ENCODE measurements at regions not wholly inside any gene's neighbourhood (a gene's known extent, or its start where the extent isn't known, plus 50 kb on each side); places are given as distances from the start of the nearest gene placed in this dataset.

DNA sequence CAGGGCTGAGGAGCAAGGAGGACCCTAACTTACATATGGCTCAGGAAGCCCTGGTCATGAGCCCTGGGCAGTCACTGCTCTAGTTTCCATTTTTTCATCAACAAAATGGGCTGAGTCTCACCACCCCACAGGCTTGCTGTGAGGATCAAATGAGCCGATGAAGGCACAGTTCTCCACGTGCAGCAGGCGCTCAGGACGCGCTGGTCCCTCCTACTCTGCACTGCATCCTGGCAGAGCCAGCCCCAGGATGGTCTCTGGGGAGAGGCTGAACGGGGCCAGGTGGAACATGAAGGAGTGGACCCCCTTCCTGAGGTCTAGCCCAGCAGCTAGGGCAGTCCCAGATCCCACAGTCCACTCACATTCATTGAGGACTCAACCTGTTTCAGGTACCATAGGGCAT is 349.3 kb downstream of the PTPRU start:
- no peaks in the 10 kb centered on the region for H3K4me1 ChIP-seq
- 65 to 80% methylated on average over 6 of the region's 6 CpGs for WGBS, 2 donors
- H3K9me3 ChIP-seq: no peaks in the 10 kb centered on the region
- TF ChIP-seq, protein P1, sequence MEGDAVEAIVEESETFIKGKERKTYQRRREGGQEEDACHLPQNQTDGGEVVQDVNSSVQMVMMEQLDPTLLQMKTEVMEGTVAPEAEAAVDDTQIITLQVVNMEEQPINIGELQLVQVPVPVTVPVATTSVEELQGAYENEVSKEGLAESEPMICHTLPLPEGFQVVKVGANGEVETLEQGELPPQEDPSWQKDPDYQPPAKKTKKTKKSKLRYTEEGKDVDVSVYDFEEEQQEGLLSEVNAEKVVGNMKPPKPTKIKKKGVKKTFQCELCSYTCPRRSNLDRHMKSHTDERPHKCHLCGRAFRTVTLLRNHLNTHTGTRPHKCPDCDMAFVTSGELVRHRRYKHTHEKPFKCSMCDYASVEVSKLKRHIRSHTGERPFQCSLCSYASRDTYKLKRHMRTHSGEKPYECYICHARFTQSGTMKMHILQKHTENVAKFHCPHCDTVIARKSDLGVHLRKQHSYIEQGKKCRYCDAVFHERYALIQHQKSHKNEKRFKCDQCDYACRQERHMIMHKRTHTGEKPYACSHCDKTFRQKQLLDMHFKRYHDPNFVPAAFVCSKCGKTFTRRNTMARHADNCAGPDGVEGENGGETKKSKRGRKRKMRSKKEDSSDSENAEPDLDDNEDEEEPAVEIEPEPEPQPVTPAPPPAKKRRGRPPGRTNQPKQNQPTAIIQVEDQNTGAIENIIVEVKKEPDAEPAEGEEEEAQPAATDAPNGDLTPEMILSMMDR (IDR thresholded peaks at IDR 0.05): no peak
- no peak overlapping the region for H3K27ac ChIP-seq
- no peak overlapping the region for H3K4me3 ChIP-seq
- H3K27me3 ChIP-seq: no peaks in the 10 kb centered on the region
- H3K36me3 ChIP-seq: no peaks in the 10 kb centered on the region
- DNase-seq (ENCODE audit: low spot score in 2 of 2): no peak

GRCh38 chr1:29585201-29585600 is 348.9 kb downstream of the PTPRU start:
- WGBS, 2 donors: 73 to 79% methylated on average over 5 to 6 of the region's 7 CpGs
- H3K27me3 ChIP-seq: no peaks in the 10 kb centered on the region
- no peak overlapping the region for H3K4me3 ChIP-seq

DNA sequence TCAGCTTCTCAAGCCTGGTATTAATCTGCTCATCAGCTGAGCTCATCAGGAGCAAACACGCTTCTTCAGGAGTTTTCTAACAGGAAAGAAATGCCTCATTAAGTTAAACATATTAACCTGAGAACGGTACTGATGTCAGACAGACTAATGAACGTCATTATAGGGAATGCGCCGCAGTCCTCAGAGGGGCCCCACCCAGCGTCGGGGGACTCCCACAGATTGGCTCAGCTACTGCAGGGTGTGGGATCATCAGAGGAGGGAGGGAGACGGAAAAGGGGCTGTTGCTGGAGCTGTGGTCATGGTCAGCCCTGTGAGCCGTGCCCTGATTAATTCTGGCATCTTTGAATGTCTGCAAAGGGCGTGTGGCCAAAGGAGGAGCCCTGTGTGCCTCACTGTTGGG is 348.5 kb downstream of the PTPRU start:
- Histone ChIP-seq H3K9me3 (no peaks in the 10 kb centered on the region), H3K27ac (no peak overlapping the region), H3K4me3 (no peak overlapping the region), H3K27me3 (no peaks in the 10 kb centered on the region), H3K4me1 (no peaks in the 10 kb centered on the region), H3K36me3 (no peaks in the 10 kb centered on the region)
- WGBS, 2 donors: 49 to 51% methylated on average over 10 of the region's 10 CpGs
- TF ChIP-seq, protein P1 (IDR thresholded peaks at IDR 0.05): no peak
- TF ChIP-seq POLR2A (IDR thresholded peaks at IDR 0.05) (no peak), EP300 (IDR thresholded peaks at IDR 0.05) (no peak)
- DNase-seq (ENCODE audit: low spot score in 2 of 2): no peak

More at GRCh38 chr1:29585201-29585600, 348.9 kb downstream of the PTPRU start:
- H3K27ac ChIP-seq: no peak overlapping the region
- no peaks in the 10 kb centered on the region for H3K4me1 ChIP-seq
- no peak for DNase-seq (ENCODE audit: low spot score in 2 of 2)
- no peaks in the 10 kb centered on the region for H3K9me3 ChIP-seq
- TF ChIP-seq, protein P1 (IDR thresholded peaks at IDR 0.05): no peak
- TF ChIP-seq POLR2A (IDR thresholded peaks at IDR 0.05) (no peak), EP300 (IDR thresholded peaks at IDR 0.05) (no peak)
- no peaks in the 10 kb centered on the region for H3K36me3 ChIP-seq

DNA sequence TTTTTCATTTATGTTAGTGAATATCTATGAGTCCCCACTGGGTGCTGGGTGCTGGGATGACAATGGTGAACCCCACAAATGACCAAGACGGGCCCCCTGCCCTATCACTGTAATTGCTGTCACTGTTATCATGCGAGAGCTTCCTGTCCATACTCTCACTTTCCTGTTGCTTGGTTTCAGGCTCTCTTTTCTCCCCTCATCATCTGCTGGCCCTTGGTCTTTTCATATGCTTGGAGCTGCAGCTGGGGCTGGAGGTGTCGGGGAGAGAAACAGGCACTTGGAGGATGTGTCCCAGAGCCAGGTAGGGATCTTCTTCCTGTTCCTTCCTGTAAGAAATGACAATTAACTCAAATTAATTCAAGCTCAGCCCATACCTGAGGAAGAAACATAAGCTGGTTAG is 348.0 kb downstream of the PTPRU start:
- Histone ChIP-seq H3K27ac (no peak overlapping the region), H3K4me3 (no peak overlapping the region), H3K9me3 (no peaks in the 10 kb centered on the region), H3K4me1 (no peaks in the 10 kb centered on the region), H3K27me3 (no peaks in the 10 kb centered on the region), H3K36me3 (no peaks in the 10 kb centered on the region)
- TF ChIP-seq EP300 (IDR thresholded peaks at IDR 0.05) (no peak), POLR2A (IDR thresholded peaks at IDR 0.05) (no peak)
- TF ChIP-seq, protein P1 (IDR thresholded peaks at IDR 0.05): no peak
- no peak for DNase-seq (ENCODE audit: low spot score in 2 of 2)
- 59 to 72% methylated on average over 3 of the region's 3 CpGs for WGBS, 2 donors

GRCh38 chr1:29583727-29584126 is 347.4 kb downstream of the PTPRU start:
- Histone ChIP-seq H3K4me1 (no peaks in the 10 kb centered on the region), H3K36me3 (no peaks in the 10 kb centered on the region), H3K4me3 (no peak overlapping the region), H3K27me3 (no peaks in the 10 kb centered on the region), H3K27ac (no peak overlapping the region), H3K9me3 (no peaks in the 10 kb centered on the region)
- DNase-seq (ENCODE audit: low spot score in 2 of 2): no peak
- TF ChIP-seq, protein P1 (IDR thresholded peaks at IDR 0.05): no peak
- TF ChIP-seq EP300 (IDR thresholded peaks at IDR 0.05): no peak
- no peak for TF ChIP-seq POLR2A (IDR thresholded peaks at IDR 0.05)
- 41 to 74% methylated on average over 5 of the region's 5 CpGs for WGBS, 2 donors
